ENCODE measurements at regions not wholly inside any gene's neighbourhood (a gene's known extent, or its start where the extent isn't known, plus 50 kb on each side); places are given as distances from the start of the nearest gene placed in this dataset.

GRCh38 chrX:118189628-118190027 is 73.0 kb upstream of the KLHL13 start:
- TF ChIP-seq CTCF (IDR thresholded peaks at IDR 0.05; ENCODE audit: low read length) (no peak), EZH2phosphoT487 (IDR thresholded peaks at IDR 0.05; ENCODE audit: low read length) (no peak)
